MM.1S (cell line): ENCODE measurements at regions not wholly inside any gene's neighbourhood (a gene's known extent, or its start where the extent isn't known, plus 50 kb on each side); places are given as distances from the start of the nearest gene placed in this dataset.

Experiments
- DNase-seq: peaks from one replicate; pipeline ENCODE4 v3.0.0-alpha.2; 2015
- H2AFZ ChIP-seq: fragments of 300-600 bp; sonication (generic); 2 replicates; pipeline ENCODE4 v1.6.0; 2016; ENCODE audit warnings: antibody characterized with exemption, low read length
- H3F3A ChIP-seq: fragments of 300-600 bp; sonication (generic); 2 replicates; pipeline ENCODE4 v1.6.1; 2016; ENCODE audit warnings: mild to moderate bottlenecking, antibody characterized with exemption, low read length, moderate library complexity, mixed read lengths; ENCODE audit not compliant: insufficient read depth
- H3K27ac ChIP-seq: fragments of 300-600 bp; sonication (generic); 2 replicates; pipeline ENCODE4 v1.5.1; 2016; ENCODE audit warnings: mild to moderate bottlenecking, low read length
- H3K27me3 ChIP-seq: fragments of 300-600 bp; sonication (generic); replicated peaks from 2 replicates; pipeline ENCODE4 v1.6.0; 2016; ENCODE audit warnings: low read length; ENCODE audit not compliant: insufficient read depth
- H3K36me3 ChIP-seq: fragments of 300-600 bp; sonication (generic); replicated peaks from 2 replicates; pipeline ENCODE4 v1.6.1; 2016; ENCODE audit warnings: mild to moderate bottlenecking, low read length, mixed read lengths; ENCODE audit not compliant: insufficient read depth
- H3K4me1 ChIP-seq: fragments of 300-600 bp; sonication (generic); 2 replicates; pipeline ENCODE4 v1.6.1; 2016; ENCODE audit warnings: low read length, mixed read lengths
- H3K4me2 ChIP-seq: fragments of 300-600 bp; sonication (generic); 2 replicates; pipeline ENCODE4 v1.6.0; 2016; ENCODE audit warnings: low read depth, low read length
- H3K4me3 ChIP-seq: fragments of 300-600 bp; sonication (generic); 2 replicates; pipeline ENCODE4 v1.5.1; 2016; ENCODE audit warnings: low read length, mixed read lengths
- H3K79me2 ChIP-seq: fragments of 300-600 bp; sonication (generic); 2 replicates; pipeline ENCODE4 v1.6.1; 2016; ENCODE audit warnings: mixed run types, low read length, mixed read lengths
- H3K9ac ChIP-seq: fragments of 300-600 bp; sonication (generic); 2 replicates; pipeline ENCODE4 v1.6.1; 2016; ENCODE audit warnings: low read length, mixed read lengths
- H3K9me2 ChIP-seq: fragments of 300-600 bp; sonication (generic); replicated peaks from 2 replicates; pipeline ENCODE4 v1.6.1; 2016; ENCODE audit warnings: mild to moderate bottlenecking, low read length, mixed read lengths; ENCODE audit not compliant: insufficient read depth
- H3K9me3 ChIP-seq: fragments of 300-600 bp; sonication (generic); replicated peaks from 2 replicates; pipeline ENCODE4 v1.6.1; 2016; ENCODE audit warnings: mild to moderate bottlenecking, low read length, mixed read lengths; ENCODE audit not compliant: insufficient read depth
- H4K20me1 ChIP-seq: fragments of 300-600 bp; sonication (generic); 2 replicates; pipeline ENCODE4 v1.6.1; 2016; ENCODE audit warnings: mild to moderate bottlenecking, low read length, moderate library complexity, mixed read lengths; ENCODE audit not compliant: insufficient read depth
- EZH2 ChIP-seq: fragments of 300-600 bp; sonication (generic); optimal IDR thresholded peaks from 2 replicates; pipeline ENCODE3; 2017; ENCODE audit warnings: low read depth, mild to moderate bottlenecking, antibody characterized with exemption, low read length, mixed read lengths
- EZH2phosphoT487 ChIP-seq: fragments of 300-600 bp; sonication (generic); IDR thresholded peaks from 2 replicates; pipeline ENCODE4 v1.6.1; 2018; ENCODE audit warnings: antibody characterized with exemption, low read length
- TF ChIP-seq, protein P1 (sequence below): fragments of 300-600 bp; sonication (generic); IDR thresholded peaks from 2 replicates; pipeline ENCODE4 v1.5.1; 2016; ENCODE audit warnings: antibody characterized with exemption, low read length, mixed read lengths

DNA sequence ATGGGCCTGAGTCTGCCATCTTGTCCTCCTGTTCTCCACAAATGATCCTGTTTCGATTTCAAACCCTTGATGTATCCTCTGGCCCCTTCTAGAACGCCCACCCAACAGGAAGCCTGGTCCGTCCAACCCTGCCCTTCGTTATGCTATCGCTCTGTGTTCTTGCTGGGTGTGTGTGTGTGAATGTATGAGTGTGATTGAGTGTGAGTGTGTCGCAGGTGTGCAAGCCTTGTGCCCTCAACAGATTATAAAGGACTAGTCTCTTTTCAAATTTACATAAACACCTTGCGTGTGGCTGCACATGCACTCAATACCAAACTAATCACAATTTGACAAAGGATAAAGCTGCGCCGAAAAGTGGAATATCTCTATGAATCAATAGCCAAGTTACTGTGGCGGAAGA is 149.5 kb upstream of the SALL3 start:
- H3F3A ChIP-seq = no peaks in the 10 kb centered on the region
- no peak overlapping the region for H3K27ac ChIP-seq
- no peak for DNase-seq
- no peaks in the 10 kb centered on the region for H3K36me3 ChIP-seq
- no peaks in the 10 kb centered on the region for H3K79me2 ChIP-seq
- H3K4me2 ChIP-seq = no peak overlapping the region
- H3K4me3 ChIP-seq = no peak overlapping the region
- no peak overlapping the region for H2AFZ ChIP-seq
- H3K9me2 ChIP-seq = no peaks in the 10 kb centered on the region
- TF ChIP-seq EZH2 = no peak
- TF ChIP-seq, protein P1, sequence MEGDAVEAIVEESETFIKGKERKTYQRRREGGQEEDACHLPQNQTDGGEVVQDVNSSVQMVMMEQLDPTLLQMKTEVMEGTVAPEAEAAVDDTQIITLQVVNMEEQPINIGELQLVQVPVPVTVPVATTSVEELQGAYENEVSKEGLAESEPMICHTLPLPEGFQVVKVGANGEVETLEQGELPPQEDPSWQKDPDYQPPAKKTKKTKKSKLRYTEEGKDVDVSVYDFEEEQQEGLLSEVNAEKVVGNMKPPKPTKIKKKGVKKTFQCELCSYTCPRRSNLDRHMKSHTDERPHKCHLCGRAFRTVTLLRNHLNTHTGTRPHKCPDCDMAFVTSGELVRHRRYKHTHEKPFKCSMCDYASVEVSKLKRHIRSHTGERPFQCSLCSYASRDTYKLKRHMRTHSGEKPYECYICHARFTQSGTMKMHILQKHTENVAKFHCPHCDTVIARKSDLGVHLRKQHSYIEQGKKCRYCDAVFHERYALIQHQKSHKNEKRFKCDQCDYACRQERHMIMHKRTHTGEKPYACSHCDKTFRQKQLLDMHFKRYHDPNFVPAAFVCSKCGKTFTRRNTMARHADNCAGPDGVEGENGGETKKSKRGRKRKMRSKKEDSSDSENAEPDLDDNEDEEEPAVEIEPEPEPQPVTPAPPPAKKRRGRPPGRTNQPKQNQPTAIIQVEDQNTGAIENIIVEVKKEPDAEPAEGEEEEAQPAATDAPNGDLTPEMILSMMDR = no peak
- TF ChIP-seq EZH2phosphoT487 = no peak
- no peaks in the 10 kb centered on the region for H3K27me3 ChIP-seq
- no peak overlapping the region for H3K9ac ChIP-seq
- H4K20me1 ChIP-seq = no peaks in the 10 kb centered on the region
- H3K4me1 ChIP-seq = no peaks in the 10 kb centered on the region
- H3K9me3 ChIP-seq = no peaks in the 10 kb centered on the region

DNA sequence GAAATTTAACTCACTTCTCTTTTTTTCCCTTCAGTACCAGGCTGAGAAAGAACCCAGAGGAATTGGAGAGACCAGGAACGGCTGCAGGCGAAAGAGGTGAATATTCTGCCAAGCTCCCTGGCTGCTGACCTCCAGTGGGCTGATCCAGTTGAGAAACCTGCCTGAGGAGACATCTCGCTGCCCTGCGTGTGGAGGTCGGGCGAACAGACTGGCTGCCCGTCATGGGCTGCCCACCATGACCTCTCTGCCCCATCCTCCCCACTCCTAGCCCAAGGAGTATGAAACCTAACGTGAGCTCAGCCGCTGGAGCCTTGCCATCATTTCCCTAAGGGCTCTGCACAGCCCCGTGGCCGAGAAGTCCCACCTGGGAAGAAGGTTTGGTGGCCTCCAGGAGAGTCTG is 148.8 kb upstream of the SALL3 start:
- H4K20me1 ChIP-seq = no peaks in the 10 kb centered on the region
- H3F3A ChIP-seq = no peaks in the 10 kb centered on the region
- H3K4me3 ChIP-seq = no peak overlapping the region
- no peak overlapping the region for H2AFZ ChIP-seq
- no peaks in the 10 kb centered on the region for H3K9me3 ChIP-seq
- H3K9ac ChIP-seq = no peak overlapping the region
- no peak for DNase-seq
- H3K4me1 ChIP-seq = no peaks in the 10 kb centered on the region
- no peaks in the 10 kb centered on the region for H3K9me2 ChIP-seq
- H3K27me3 ChIP-seq = no peaks in the 10 kb centered on the region
- H3K36me3 ChIP-seq = no peaks in the 10 kb centered on the region
- TF ChIP-seq, protein P1 = no peak
- TF ChIP-seq EZH2phosphoT487 = no peak
- no peak for TF ChIP-seq EZH2
- no peak overlapping the region for H3K27ac ChIP-seq
- H3K79me2 ChIP-seq = no peaks in the 10 kb centered on the region
- H3K4me2 ChIP-seq = no peak overlapping the region

DNA sequence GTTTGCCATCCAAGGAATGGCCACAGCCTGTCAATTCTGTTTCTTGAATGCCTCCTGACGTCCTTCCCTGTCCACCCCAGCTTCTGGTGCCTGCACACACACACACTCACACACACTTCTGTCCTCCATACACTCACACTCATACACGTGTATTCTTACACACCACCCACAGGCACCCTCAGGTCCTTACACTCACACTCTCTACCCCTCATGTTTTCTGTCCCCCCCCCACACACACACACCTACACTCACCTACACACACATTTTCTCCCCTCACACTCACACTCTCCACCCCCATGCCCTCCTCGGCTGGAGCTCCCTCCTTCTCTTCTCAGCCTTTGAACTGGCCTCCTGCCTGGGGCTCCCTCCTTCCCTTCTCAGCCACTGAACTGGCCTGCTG is 148.0 kb upstream of the SALL3 start:
- no peak overlapping the region for H2AFZ ChIP-seq
- no peak for DNase-seq
- H3K27me3 ChIP-seq = no peaks in the 10 kb centered on the region
- H3K9me2 ChIP-seq = no peaks in the 10 kb centered on the region
- no peak overlapping the region for H3K4me3 ChIP-seq
- H3K79me2 ChIP-seq = no peaks in the 10 kb centered on the region
- no peak overlapping the region for H3K27ac ChIP-seq
- H3K4me1 ChIP-seq = no peaks in the 10 kb centered on the region
- no peak overlapping the region for H3K4me2 ChIP-seq
- H3K9me3 ChIP-seq = no peaks in the 10 kb centered on the region
- H4K20me1 ChIP-seq = no peaks in the 10 kb centered on the region
- H3K36me3 ChIP-seq = no peaks in the 10 kb centered on the region
- no peaks in the 10 kb centered on the region for H3F3A ChIP-seq
- no peak for TF ChIP-seq EZH2
- H3K9ac ChIP-seq = no peak overlapping the region

DNA sequence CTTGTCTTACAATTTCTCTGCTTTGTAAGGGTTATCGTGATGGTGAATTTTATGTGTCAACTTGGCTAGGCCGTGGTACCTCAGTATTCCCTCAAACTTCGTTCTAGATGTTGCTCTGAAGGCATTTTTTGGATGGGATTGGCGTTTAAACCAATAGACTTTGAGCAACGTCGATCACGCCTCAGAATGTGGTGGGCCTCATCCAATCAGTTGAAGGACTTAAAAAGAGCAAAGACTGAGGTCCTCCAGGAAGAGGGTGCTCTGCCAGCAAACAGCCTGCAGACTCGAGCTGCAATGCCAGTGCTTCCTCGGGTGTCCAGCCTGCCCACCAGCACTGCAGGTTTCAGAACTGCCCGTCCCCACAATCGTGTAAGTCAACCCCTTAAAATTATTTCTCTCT is 145.8 kb upstream of the SALL3 start:
- H3K9me2 ChIP-seq = no peaks in the 10 kb centered on the region
- H3K27me3 ChIP-seq = no peaks in the 10 kb centered on the region
- no peaks in the 10 kb centered on the region for H3K4me1 ChIP-seq
- TF ChIP-seq EZH2phosphoT487 (no peak), EZH2 (no peak)
- TF ChIP-seq, protein P1 = no peak
- H4K20me1 ChIP-seq = no peaks in the 10 kb centered on the region
- no peak overlapping the region for H3K4me3 ChIP-seq
- no peaks in the 10 kb centered on the region for H3K79me2 ChIP-seq
- H3F3A ChIP-seq = no peaks in the 10 kb centered on the region
- no peaks in the 10 kb centered on the region for H3K36me3 ChIP-seq
- H3K4me2 ChIP-seq = no peak overlapping the region
- H3K9ac ChIP-seq = no peak overlapping the region
- no peaks in the 10 kb centered on the region for H3K9me3 ChIP-seq
- no peak for DNase-seq
- H3K27ac ChIP-seq = no peak overlapping the region
- H2AFZ ChIP-seq = no peak overlapping the region
